HAP-1 (cell line): ENCODE measurements at regions not wholly inside any gene's neighbourhood (a gene's known extent, or its start where the extent isn't known, plus 50 kb on each side); places are given as distances from the start of the nearest gene placed in this dataset.

Source experiments
- DNase-seq, 2 experiments: peaks; one replicate each; pipeline ENCODE4 v3.0.0-alpha.2; 2016 to 2020; ENCODE audit warnings: low spot score in 2 of 2
- H3K27me3 ChIP-seq: fragments of 250-450 bp; sonication (Bioruptor Pico); 2 replicates; pipeline ENCODE4 v1.5.1; 2020; ENCODE audit warnings: low read depth, mild to moderate bottlenecking, moderate library complexity
- H3K36me3 ChIP-seq: fragments of 250-450 bp; sonication (Bioruptor Pico); replicated peaks from 2 replicates; pipeline ENCODE4 v1.5.1; 2020; ENCODE audit warnings: mild to moderate bottlenecking
- H3K4me1 ChIP-seq: fragments of 250-450 bp; sonication (Bioruptor Pico); 2 replicates; pipeline ENCODE4 v1.5.1; 2020; ENCODE audit warnings: mild to moderate bottlenecking
- H3K4me3 ChIP-seq: fragments of 250-450 bp; sonication (Bioruptor Pico); 2 replicates; pipeline ENCODE4 v1.5.1; 2020; ENCODE audit warnings: mild to moderate bottlenecking, moderate library complexity
- H3K9me3 ChIP-seq: fragments of 250-450 bp; sonication (Bioruptor Pico); 2 replicates; pipeline ENCODE4 v1.5.1; 2020; ENCODE audit warnings: mild to moderate bottlenecking, moderate library complexity
- in situ Hi-C: fragments of 300-500 bp; cut with MboI; formaldehyde crosslinking; loops from 3 replicates; pipeline ENCODE4 v1.14.3; 2020; ENCODE audit warnings: low sequenced_read_pairs, inconsistent platforms, mixed read lengths

- in situ Hi-C loops = no loop called here
- no peaks in the 10 kb centered on the region for H3K4me1 ChIP-seq
- H3K27me3 ChIP-seq = no peaks in the 10 kb centered on the region
- no peaks in the 10 kb centered on the region for H3K9me3 ChIP-seq
- no peak for DNase-seq
- H3K36me3 ChIP-seq = no peaks in the 10 kb centered on the region
- no peak overlapping the region for H3K4me3 ChIP-seq
Observed at GRCh38 chr14:86625637-86626036, 1095.7 kb downstream of the FLRT2 start.

GRCh38 chr14:86619726-86620125 is 1089.8 kb downstream of the FLRT2 start:
- Histone ChIP-seq H3K9me3 (no peaks in the 10 kb centered on the region), H3K36me3 (no peaks in the 10 kb centered on the region), H3K4me1 (no peaks in the 10 kb centered on the region), H3K27me3 (no peaks in the 10 kb centered on the region), H3K4me3 (no peak overlapping the region)
- no peak for DNase-seq
- in situ Hi-C loops = no loop called here

- Histone ChIP-seq H3K9me3 (no peaks in the 10 kb centered on the region), H3K4me3 (no peak overlapping the region), H3K4me1 (no peaks in the 10 kb centered on the region), H3K27me3 (no peaks in the 10 kb centered on the region), H3K36me3 (no peaks in the 10 kb centered on the region)
- DNase-seq = no peak
- in situ Hi-C loops = no loop called here
Observed at GRCh38 chr14:86613786-86614185, 1083.8 kb downstream of the FLRT2 start.

- Histone ChIP-seq H3K4me1 (no peaks in the 10 kb centered on the region), H3K9me3 (no peaks in the 10 kb centered on the region), H3K36me3 (no peaks in the 10 kb centered on the region), H3K27me3 (no peaks in the 10 kb centered on the region), H3K4me3 (no peak overlapping the region)
- in situ Hi-C loops = no loop called here
- no peak for DNase-seq
Observed at GRCh38 chr14:86613126-86613525, 1083.2 kb downstream of the FLRT2 start.

- no peak for DNase-seq
- Histone ChIP-seq H3K36me3 (no peaks in the 10 kb centered on the region), H3K27me3 (no peaks in the 10 kb centered on the region), H3K4me3 (no peak overlapping the region), H3K4me1 (no peaks in the 10 kb centered on the region), H3K9me3 (no peaks in the 10 kb centered on the region)
- in situ Hi-C loops = no loop called here
Observed at GRCh38 chr14:86604561-86604960, 1074.6 kb downstream of the FLRT2 start.

- H3K36me3 ChIP-seq = no peaks in the 10 kb centered on the region
- H3K27me3 ChIP-seq = no peaks in the 10 kb centered on the region
- no peaks in the 10 kb centered on the region for H3K4me1 ChIP-seq
- in situ Hi-C loops = no loop called here
- H3K9me3 ChIP-seq = no peaks in the 10 kb centered on the region
- no peak overlapping the region for H3K4me3 ChIP-seq
- DNase-seq = no peak
Observed at GRCh38 chr14:86602263-86602662, 1072.3 kb downstream of the FLRT2 start.

GRCh38 chr14:86601813-86602212 is 1071.9 kb downstream of the FLRT2 start:
- in situ Hi-C loops = no loop called here
- H3K27me3 ChIP-seq = no peaks in the 10 kb centered on the region
- H3K4me1 ChIP-seq = no peaks in the 10 kb centered on the region
- H3K9me3 ChIP-seq = no peaks in the 10 kb centered on the region
- DNase-seq = no peak
- no peaks in the 10 kb centered on the region for H3K36me3 ChIP-seq
- H3K4me3 ChIP-seq = no peak overlapping the region

- DNase-seq = no peak
- Histone ChIP-seq H3K4me3 (no peak overlapping the region), H3K4me1 (no peaks in the 10 kb centered on the region), H3K27me3 (no peaks in the 10 kb centered on the region), H3K9me3 (no peaks in the 10 kb centered on the region), H3K36me3 (no peaks in the 10 kb centered on the region)
- in situ Hi-C loops = no loop called here
Observed at GRCh38 chr14:86597279-86597678, 1067.3 kb downstream of the FLRT2 start.

GRCh38 chr14:86596024-86596423 is 1066.1 kb downstream of the FLRT2 start:
- H3K27me3 ChIP-seq = no peaks in the 10 kb centered on the region
- in situ Hi-C loops = no loop called here
- H3K36me3 ChIP-seq = no peaks in the 10 kb centered on the region
- no peaks in the 10 kb centered on the region for H3K9me3 ChIP-seq
- no peak for DNase-seq
- H3K4me3 ChIP-seq = no peak overlapping the region
- H3K4me1 ChIP-seq = no peaks in the 10 kb centered on the region

- no peak overlapping the region for H3K4me3 ChIP-seq
- no peaks in the 10 kb centered on the region for H3K9me3 ChIP-seq
- DNase-seq = no peak
- in situ Hi-C loops = no loop called here
- H3K27me3 ChIP-seq = no peaks in the 10 kb centered on the region
- H3K36me3 ChIP-seq = no peaks in the 10 kb centered on the region
- no peaks in the 10 kb centered on the region for H3K4me1 ChIP-seq
Observed at GRCh38 chr14:86575141-86575540, 1045.2 kb downstream of the FLRT2 start.

GRCh38 chr14:86574778-86575129 is 1044.8 kb downstream of the FLRT2 start:
- in situ Hi-C loops = no loop called here
- Histone ChIP-seq H3K27me3 (no peaks in the 10 kb centered on the region), H3K36me3 (no peaks in the 10 kb centered on the region), H3K4me3 (no peak overlapping the region), H3K9me3 (no peaks in the 10 kb centered on the region), H3K4me1 (no peaks in the 10 kb centered on the region)
- DNase-seq = no peak

- H3K9me3 ChIP-seq = no peaks in the 10 kb centered on the region
- no peaks in the 10 kb centered on the region for H3K27me3 ChIP-seq
- in situ Hi-C loops = no loop called here
- H3K36me3 ChIP-seq = no peaks in the 10 kb centered on the region
- DNase-seq = no peak
- no peak overlapping the region for H3K4me3 ChIP-seq
- H3K4me1 ChIP-seq = no peaks in the 10 kb centered on the region
Observed at GRCh38 chr14:86574051-86574777, 1044.3 kb downstream of the FLRT2 start.

GRCh38 chr14:86570371-86570770 is 1040.4 kb downstream of the FLRT2 start:
- Histone ChIP-seq H3K4me3 (no peak overlapping the region), H3K27me3 (no peaks in the 10 kb centered on the region), H3K9me3 (no peaks in the 10 kb centered on the region), H3K4me1 (no peaks in the 10 kb centered on the region), H3K36me3 (no peaks in the 10 kb centered on the region)
- in situ Hi-C loops = no loop called here
- no peak for DNase-seq

GRCh38 chr14:86543521-86543920 is 1013.6 kb downstream of the FLRT2 start:
- in situ Hi-C loops = no loop called here
- DNase-seq = no peak
- H3K4me3 ChIP-seq = no peak overlapping the region
- H3K9me3 ChIP-seq = no peaks in the 10 kb centered on the region
- no peaks in the 10 kb centered on the region for H3K4me1 ChIP-seq
- H3K36me3 ChIP-seq = no peaks in the 10 kb centered on the region
- no peaks in the 10 kb centered on the region for H3K27me3 ChIP-seq

GRCh38 chr14:86541972-86542371 is 1012.0 kb downstream of the FLRT2 start:
- in situ Hi-C loops = no loop called here
- Histone ChIP-seq H3K4me1 (no peaks in the 10 kb centered on the region), H3K4me3 (no peak overlapping the region), H3K36me3 (no peaks in the 10 kb centered on the region), H3K9me3 (no peaks in the 10 kb centered on the region), H3K27me3 (no peaks in the 10 kb centered on the region)
- no peak for DNase-seq
